Epithelial cell of prostate (primary cell): ENCODE measurements at regions not wholly inside any gene's neighbourhood (a gene's known extent, or its start where the extent isn't known, plus 50 kb on each side); places are given as distances from the start of the nearest gene placed in this dataset.

Experiments used
- DNase-seq: peaks from one replicate; pipeline ENCODE4 v3.0.0-alpha.2; 2011; ENCODE audit warnings: low read depth, low spot score
- H3K27ac ChIP-seq: fragments of 450-650 bp; 2 replicates; pipeline ENCODE4 v1.5.1; 2017; ENCODE audit warnings: mild to moderate bottlenecking

- no peak overlapping the region for H3K27ac ChIP-seq
- no peak for DNase-seq
These were observed 603.3 kb upstream of the POU3F3 start for GRCh38 chr2:104250635-104251034.

DNA sequence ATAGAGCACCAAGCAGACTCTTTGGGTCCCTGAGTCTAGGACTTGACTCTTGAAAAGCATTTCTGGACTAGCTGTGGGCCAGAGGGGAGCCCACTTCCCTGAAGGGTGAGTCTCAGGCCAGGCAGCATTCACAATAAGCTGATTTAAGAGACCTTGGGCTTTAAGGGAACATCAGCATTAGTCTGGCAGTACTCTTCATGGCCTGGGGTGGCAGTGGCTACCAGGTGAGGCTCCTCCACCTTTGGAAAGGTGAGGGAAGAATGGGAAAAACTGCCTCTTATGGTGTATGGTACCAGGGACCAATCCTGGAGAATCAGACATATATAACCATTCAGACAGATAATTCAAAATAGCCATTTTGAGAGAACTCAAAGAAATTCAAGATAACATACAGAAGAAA lies 599.9 kb upstream of the POU3F3 start:
- H3K27ac ChIP-seq, result no peak overlapping the region
- no peak for DNase-seq

DNA sequence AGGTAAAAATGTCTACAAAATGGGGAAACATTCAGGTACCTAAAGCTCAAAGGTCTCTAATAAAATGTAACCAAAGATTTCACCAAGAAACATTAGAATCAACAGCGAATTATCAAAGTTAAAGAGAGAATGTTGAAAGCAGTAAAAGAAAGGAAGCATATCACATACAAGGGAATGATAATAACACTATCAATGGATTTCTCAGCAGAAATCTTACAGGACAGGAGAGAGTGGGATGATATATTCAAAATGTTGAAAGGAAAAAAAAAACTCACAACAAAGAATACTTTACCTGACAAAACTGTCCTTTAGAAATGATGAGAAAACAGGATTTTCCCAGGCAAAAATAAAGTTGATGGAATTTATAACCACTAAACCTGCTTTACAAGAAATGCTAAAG lies 591.2 kb upstream of the POU3F3 start:
- no peak for DNase-seq
- no peak overlapping the region for H3K27ac ChIP-seq

DNA sequence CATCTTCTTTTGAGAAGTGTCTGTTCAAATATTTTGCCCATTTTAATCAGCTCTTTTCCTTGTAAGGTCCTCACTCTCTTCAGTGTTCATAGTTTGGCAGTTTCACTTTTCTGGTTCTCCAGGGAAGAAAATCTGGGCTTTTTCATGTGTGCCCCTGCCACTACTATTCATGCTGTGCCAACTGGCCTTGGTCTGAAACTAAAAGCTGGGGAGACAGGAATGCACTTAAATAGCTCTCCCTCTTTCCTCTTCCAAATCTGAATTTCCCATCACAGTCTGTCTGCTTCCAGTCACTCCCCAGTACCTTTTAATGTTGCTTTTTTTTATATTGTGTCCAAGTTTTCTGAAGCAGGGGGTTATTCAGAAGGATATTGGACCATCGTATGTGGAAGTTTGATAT lies 574.3 kb upstream of the POU3F3 start:
- no peak overlapping the region for H3K27ac ChIP-seq
- DNase-seq, result no peak

- no peak for DNase-seq
- H3K27ac ChIP-seq, result no peak overlapping the region
These were observed 573.7 kb upstream of the POU3F3 start for GRCh38 chr2:104280216-104280615.

DNA sequence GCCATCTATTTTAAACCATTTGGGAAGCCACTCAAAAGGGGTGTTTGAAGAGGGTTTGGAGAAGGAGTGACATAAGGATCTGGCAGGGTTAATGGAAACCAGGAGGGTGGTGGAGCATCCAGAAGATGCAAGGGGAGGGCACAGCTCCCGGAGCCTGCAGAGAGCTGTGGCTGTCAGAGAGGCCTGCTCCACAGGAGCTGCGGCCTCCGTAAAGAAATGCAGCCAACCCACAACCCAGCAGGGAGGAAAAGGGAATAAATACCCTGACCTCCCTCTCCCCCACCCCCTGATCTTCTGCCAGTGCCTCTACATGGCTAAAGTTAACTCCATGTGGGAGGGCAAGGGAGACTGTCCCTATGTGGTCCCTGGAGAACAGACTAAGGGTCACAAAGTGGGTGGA lies 567.1 kb upstream of the POU3F3 start:
- H3K27ac ChIP-seq, result no peak overlapping the region

DNA sequence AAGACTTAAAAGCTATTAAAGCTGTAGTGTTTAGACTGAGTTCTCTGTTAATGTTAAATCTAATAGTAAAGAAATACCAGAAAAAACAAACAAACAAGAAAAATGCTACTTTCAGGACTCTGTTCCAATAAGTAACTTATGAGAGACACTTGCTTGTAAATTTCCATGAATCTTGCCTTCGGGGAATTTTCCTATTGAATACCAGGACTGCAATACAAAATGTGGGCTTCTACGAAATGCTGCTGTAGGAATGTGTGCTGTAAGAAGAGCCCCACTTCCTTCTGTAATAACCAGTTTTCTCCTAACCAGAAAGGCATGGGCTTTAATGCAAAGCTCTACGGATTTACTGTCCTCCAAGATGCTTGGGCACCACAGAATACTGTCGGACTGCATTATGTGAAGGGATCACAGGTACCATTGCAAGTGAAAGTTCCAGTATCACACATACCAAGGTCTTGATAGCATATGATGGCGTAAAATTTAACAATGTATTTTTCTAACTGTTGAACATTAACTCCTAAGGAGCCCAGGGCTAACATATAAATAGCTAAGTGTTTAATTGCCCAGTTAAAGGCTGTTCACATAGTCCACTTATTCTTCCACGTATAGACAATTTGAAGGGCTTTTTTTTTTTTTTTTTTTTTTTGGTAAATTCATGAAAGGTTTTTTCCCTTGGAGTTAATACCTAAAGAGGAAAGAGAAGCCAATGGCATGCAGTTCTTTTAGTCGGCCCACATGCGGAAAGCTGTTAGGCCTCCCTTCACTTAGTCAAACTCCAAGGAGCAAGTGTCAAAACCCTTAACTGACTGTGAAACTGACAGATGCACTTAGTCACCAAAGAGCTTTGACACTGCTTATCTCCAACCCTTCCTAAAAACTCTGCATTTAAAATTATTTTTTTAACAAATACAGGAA lies 564.0 kb upstream of the POU3F3 start:
- DNase-seq, result no peak
- H3K27ac ChIP-seq, result no peak overlapping the region

More for the DNA sequence above, 567.1 kb upstream of the POU3F3 start:
- DNase-seq, result no peak

DNA sequence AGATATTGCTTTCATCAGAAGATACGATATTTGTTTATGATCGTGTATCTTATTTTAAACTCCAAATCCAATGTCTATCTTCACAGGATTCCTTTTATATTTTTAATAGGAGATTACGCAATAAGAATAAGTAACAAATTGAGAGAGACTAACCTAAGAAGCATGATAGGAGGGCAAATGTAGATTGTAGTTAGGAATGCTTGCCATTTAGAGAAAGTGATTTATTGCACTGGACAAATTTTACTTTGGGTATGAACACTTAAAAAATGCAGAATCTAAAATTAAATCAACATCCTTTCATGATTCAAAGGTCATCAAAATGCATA lies 563.4 kb upstream of the POU3F3 start:
- no peak for DNase-seq
- H3K27ac ChIP-seq, result no peak overlapping the region

GRCh38 chr2:104312684-104313083 lies 541.2 kb upstream of the POU3F3 start:
- H3K27ac ChIP-seq, result no peak overlapping the region
- no peak for DNase-seq

DNA sequence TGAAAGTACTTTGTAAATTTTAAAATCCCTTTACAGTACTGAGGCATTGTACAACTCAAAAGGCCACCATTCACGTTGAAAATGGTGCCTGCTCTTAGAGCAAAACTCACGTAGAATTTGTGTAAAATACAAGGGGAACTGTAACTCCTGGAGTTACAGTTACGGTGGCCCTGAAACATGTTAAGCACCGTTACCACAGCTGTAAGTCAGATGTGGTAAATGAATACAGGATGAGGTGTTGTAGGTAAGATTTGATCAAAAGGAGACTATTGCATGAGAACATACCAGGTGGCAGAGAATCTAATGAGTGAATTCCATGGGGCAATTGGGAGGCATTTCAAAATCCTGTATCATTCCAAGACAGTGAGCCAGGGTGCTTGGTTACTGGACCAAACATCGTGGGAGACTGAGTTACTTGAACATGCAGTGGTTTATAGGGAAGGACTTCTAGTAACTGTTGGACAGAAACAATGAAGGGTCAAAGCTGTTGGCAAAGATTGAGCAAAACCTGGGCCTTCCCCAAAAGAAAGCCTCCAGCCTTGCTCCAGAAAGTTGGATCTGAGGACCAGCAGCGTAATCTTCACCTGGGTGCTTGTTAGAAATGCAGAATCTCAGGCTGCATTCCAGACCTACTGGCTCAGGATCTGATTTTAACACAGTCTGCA lies 535.8 kb upstream of the POU3F3 start:
- no peak overlapping the region for H3K27ac ChIP-seq
- no peak for DNase-seq

DNA sequence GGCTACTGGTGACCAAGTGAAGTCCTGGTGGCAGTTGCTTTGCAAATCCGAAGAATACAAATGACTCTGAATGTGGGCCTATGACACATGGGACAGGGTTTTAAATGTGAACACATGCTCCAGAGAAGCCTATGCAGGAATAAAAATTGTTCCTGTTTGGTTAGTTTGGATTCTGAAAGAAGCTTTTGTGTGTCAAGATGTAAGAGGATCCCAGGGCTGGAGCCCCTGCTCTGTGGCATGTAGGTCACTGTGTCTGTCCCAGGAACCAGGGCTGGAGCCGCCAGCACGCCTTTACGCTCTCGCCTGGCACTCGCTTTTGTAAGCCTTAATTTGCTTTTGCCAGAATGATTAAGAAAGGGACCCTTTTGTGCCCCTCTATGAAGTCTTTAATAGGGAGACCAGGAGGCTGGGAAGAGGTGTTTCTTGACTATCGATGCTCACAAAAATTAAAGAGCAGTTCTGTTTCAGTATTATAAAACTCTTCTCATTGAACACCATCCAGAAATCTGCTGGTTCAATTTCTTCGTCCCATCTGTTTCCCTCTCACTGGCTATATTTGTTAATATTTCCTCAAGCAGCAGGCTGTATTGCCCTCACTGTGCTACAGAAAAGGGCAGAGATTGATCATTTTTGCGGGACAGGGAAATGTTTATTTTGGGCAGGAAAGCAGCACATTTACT lies 532.7 kb upstream of the POU3F3 start:
- H3K27ac ChIP-seq, result no peak overlapping the region
- no peak for DNase-seq

DNA sequence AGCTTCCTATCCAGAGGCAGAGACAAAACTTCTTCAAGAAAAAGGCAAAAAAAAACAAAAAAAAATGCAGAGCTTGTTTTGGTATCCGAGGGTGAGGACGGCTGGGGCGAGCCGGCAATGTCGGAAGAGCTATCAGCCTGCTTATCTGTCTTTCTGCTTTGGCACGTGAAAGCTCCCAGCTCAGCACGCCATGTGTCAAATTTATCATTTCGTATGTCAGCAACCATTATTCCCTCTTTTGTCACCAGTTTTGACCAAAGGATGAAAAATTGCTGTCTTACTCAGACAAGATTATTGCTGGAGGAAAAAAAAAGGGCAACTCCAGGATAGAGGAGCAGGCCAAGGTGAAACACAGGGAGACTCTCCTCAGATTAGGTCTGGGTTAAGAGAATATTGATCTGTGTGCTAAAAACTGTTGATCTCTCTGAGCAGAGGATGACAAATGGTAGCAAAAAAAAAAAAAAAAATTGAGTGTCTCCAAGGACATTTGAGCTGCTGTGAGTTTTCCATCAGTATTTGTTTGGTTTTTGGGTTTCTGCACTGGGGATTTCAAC lies 532.0 kb upstream of the POU3F3 start:
- H3K27ac ChIP-seq, result no peak overlapping the region
- DNase-seq, result no peak

- no peak overlapping the region for H3K27ac ChIP-seq
- no peak for DNase-seq
These were observed 521.2 kb upstream of the POU3F3 start for GRCh38 chr2:104332731-104333130.

DNA sequence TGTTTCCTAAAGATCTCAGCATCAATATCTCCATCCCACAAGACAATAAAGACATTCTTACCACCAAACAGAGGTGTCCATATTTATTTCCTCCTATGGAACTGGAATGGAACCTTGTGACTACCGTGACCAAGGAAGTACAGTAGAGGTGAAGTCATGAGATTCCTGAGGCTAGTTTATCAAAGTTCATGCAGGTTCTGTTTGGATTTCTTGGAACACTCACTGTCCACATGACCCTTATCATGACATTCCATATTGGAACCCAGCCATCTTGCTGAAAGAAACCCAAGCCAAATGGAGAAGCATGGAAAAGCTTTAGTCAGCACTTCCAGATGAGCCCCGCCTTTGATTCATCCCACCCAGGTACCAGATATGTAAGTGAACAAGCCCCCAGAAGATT lies 516.0 kb upstream of the POU3F3 start:
- H3K27ac ChIP-seq, result no peak overlapping the region
- DNase-seq, result no peak

- no peak overlapping the region for H3K27ac ChIP-seq
- no peak for DNase-seq
These were observed 513.8 kb upstream of the POU3F3 start for GRCh38 chr2:104340162-104340561.

GRCh38 chr2:104340879-104341828 lies 512.8 kb upstream of the POU3F3 start:
- H3K27ac ChIP-seq, result no peak overlapping the region
- DNase-seq, result no peak

- no peak overlapping the region for H3K27ac ChIP-seq
- no peak for DNase-seq
These were observed 509.6 kb upstream of the POU3F3 start for GRCh38 chr2:104344306-104344705.

DNA sequence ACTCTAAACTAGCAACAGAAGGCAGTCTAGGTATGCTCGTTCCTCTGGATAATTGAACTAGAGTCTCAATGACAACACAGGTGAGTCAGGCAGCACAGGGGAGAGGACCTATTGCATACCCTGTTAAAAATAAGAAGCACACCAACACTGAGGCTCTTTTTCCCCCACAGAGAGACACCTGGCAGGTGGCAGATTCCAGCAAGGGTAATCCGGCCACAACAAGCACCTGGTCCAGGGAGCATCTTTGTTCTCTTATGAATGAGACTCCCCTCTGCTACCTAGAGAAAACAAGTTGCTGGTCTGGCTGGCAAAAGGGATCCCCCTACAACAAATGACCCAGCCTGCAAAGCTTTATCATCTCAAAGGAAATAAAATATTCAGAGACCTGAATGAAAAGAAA lies 508.9 kb upstream of the POU3F3 start:
- H3K27ac ChIP-seq, result no peak overlapping the region
- no peak for DNase-seq

GRCh38 chr2:104358122-104358521 lies 495.8 kb upstream of the POU3F3 start:
- DNase-seq, result no peak
- no peak overlapping the region for H3K27ac ChIP-seq

- no peak for DNase-seq
- no peak overlapping the region for H3K27ac ChIP-seq
These were observed 492.5 kb upstream of the POU3F3 start for GRCh38 chr2:104361414-104361813.
